Activated CD8-positive, alpha-beta memory T cell treated with anti-CD3 and anti-CD28 coated beads, Interleukin-2, amount 10 ng/mL, durations not matched to agents 7 days and 5 days (primary cell): ENCODE measurements at regions not wholly inside any gene's neighbourhood (a gene's known extent, or its start where the extent isn't known, plus 50 kb on each side); places are given as distances from the start of the nearest gene placed in this dataset.

Source experiments
- ATAC-seq: fragments of 150-1000 bp; cut with Tn5 transposase; one replicate; pipeline ENCODE4 v1.10.0; 2021; ENCODE audit warnings: moderate library complexity
- CTCF ChIA-PET: fragments of 350-600 bp; sonication (Branson Sonifier 250); formaldehyde crosslinking; loops from one replicate; lab custom pipeline; 2021; ENCODE audit warnings: antibody characterized with exemption; lab: Charles Lee
- DNase-seq: peaks from one replicate; pipeline ENCODE4 v3.0.0-alpha.2; 2020
- H3K27ac Mint-ChIP-seq: one replicate; pipeline ENCODE4 v1.8.0; 2021; ENCODE audit warnings: mild to moderate bottlenecking, mixed read lengths
- H3K27me3 Mint-ChIP-seq: one replicate; pipeline ENCODE4 v1.8.0; 2021; ENCODE audit warnings: mixed read lengths
- H3K36me3 Mint-ChIP-seq: one replicate; pipeline ENCODE4 v1.8.0; 2021; ENCODE audit warnings: mild to moderate bottlenecking, mixed read lengths
- H3K4me1 Mint-ChIP-seq: one replicate; pipeline ENCODE4 v1.8.0; 2021; ENCODE audit warnings: mixed read lengths
- H3K4me3 Mint-ChIP-seq: one replicate; pipeline ENCODE4 v1.8.0; 2021; ENCODE audit warnings: mild to moderate bottlenecking, moderate library complexity, mixed read lengths
- H3K9me3 Mint-ChIP-seq: one replicate; pipeline ENCODE4 v1.8.0; 2022; ENCODE audit warnings: low read depth, mixed read lengths

DNA sequence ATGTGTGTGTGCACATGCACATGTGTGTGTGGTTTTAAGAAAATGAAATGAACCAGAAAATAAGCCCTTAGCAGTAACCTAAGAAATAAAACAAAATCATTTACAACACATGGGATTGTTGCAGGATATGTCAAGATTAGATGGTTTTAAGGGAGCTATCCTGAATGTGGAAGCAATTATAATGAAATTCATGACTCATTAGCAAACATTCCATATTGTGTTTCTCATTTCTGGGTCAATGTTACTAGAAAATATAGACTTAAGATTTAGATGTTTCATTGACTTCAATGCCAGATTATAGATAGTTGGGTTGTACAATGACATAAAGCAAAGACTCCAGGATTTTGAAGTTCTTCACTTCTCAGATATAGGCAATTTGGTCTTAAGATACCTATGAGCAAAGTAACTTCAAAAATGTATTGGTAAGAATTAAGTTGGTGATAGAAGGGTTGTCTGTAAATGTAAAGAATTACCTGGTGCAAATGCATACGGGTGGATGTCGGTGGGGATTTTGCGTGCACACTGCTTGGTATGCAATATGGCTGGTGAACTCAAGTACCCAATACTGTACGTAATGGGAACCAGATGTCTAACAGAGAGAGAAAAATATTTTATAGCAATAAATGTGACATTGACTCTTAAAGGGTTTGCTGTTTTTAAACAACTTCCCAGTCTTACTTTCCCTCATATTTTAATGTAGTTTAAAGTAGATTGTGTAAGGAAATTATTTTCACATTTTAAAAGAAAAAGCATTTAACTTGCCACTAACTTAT is 53.9 kb upstream of the NR2F2 start:
- Mint-ChIP-seq H3K36me3 (no peaks in the 10 kb centered on the region), H3K27me3 (no peaks in the 10 kb centered on the region), H3K4me3 (no peak overlapping the region), H3K4me1 (no peaks in the 10 kb centered on the region), H3K27ac (no peak overlapping the region), H3K9me3 (no peaks in the 10 kb centered on the region)
- CTCF ChIA-PET: no interaction called here
- DNase-seq (no peak), ATAC-seq (no peak)
